SK-N-SH (cell line): ENCODE measurements at regions not wholly inside any gene's neighbourhood (a gene's known extent, or its start where the extent isn't known, plus 50 kb on each side); places are given as distances from the start of the nearest gene placed in this dataset.

Experiments used
- CTCF ChIA-PET: fragments of 300-600, 350-600 bp; formaldehyde crosslinking; extraction: SDS; loops from one replicate; lab custom pipeline; 2021; lab: Yijun Ruan, JAX
- POLR2A ChIA-PET: fragments of 350-600 bp; sonication (Branson Sonifier 250); formaldehyde crosslinking; extraction: SDS; loops from one replicate; lab custom pipeline; 2020; ENCODE audit warnings: antibody characterized with exemption, inconsistent platforms; lab: Yijun Ruan, JAX
- DNase-seq: peaks from one replicate; pipeline ENCODE4 v3.0.0; 2012
- H2AFZ ChIP-seq: fragments of 200-600 bp; sonication (generic); 2 replicates; pipeline ENCODE4 v1.8.1; 2016; ENCODE audit warnings: antibody characterized with exemption, mild to moderate bottlenecking, low read depth
- H3F3A ChIP-seq: fragments of 200-600 bp; sonication (generic); replicated peaks from 2 replicates; pipeline ENCODE3; 2016; ENCODE audit warnings: antibody characterized with exemption, mild to moderate bottlenecking; ENCODE audit not compliant: insufficient read depth
- H3K27ac ChIP-seq, 2 experiments: fragments of 200-500 bp in 1 of 2; fragments of 200-600 bp in 1 of 2; sonication (Bioruptor generic) in 1 of 2; sonication (generic), shearing (Covaris generic) in 1 of 2; 2 replicates each; pipeline versions ENCODE4 v1.5.1 to v1.6.1; 2014 to 2016; ENCODE audit warnings: low read depth in 2 of 2, inconsistent platforms in 1 of 2, low read length in 1 of 2, mild to moderate bottlenecking in 1 of 2, mixed read lengths in 1 of 2
- H3K27me3 ChIP-seq: fragments of 200-600 bp; sonication (generic), shearing (Covaris generic); 2 replicates; pipeline ENCODE4 v1.6.1; 2016; ENCODE audit warnings: mixed run types; ENCODE audit not compliant: insufficient read depth
- H3K36me3 ChIP-seq, 2 experiments: fragments of 200-500 bp in 1 of 2; fragments of 200-600 bp in 1 of 2; sonication (Bioruptor generic) in 1 of 2; sonication (generic) in 1 of 2; replicated peaks in 1 of 2; 2 replicates each; pipeline versions ENCODE3 to v1.5.1; 2014 to 2016; ENCODE audit warnings: low read length in 1 of 2, mild to moderate bottlenecking in 1 of 2; ENCODE audit not compliant: insufficient read depth in 2 of 2, control insufficient read depth in 1 of 2
- H3K4me1 ChIP-seq, 2 experiments: fragments of 200-500 bp in 1 of 2; fragments of 200-600 bp in 1 of 2; sonication (Bioruptor generic) in 1 of 2; sonication (generic), shearing (Covaris generic) in 1 of 2; 2 replicates each; pipeline versions ENCODE4 v1.5.1 to v1.6.1; 2014 to 2016; ENCODE audit warnings: low read depth in 1 of 2, low read length in 1 of 2, mixed run types in 1 of 2; ENCODE audit not compliant: insufficient read depth in 2 of 2, control insufficient read depth in 1 of 2
- H3K4me2 ChIP-seq: fragments of 200-600 bp; sonication (generic), shearing (Covaris generic); 2 replicates; pipeline ENCODE4 v1.6.1; 2017; ENCODE audit warnings: mixed run types
- H3K4me3 ChIP-seq, 2 experiments: fragments of 200-500 bp in 1 of 2; fragments of 200-600 bp in 1 of 2; sonication (Bioruptor generic) in 1 of 2; sonication (generic), shearing (Covaris generic) in 1 of 2; 2 replicates each; pipeline versions ENCODE4 v1.5.1 to v1.8.1; 2014 to 2016; ENCODE audit warnings: low read depth in 2 of 2, inconsistent platforms in 1 of 2, low read length in 1 of 2, mild to moderate bottlenecking in 1 of 2, mixed read lengths in 1 of 2, moderate library complexity in 1 of 2
- H3K79me2 ChIP-seq: fragments of 200-600 bp; sonication (generic); 2 replicates; pipeline ENCODE4 v1.8.1; 2017; ENCODE audit warnings: mild to moderate bottlenecking; ENCODE audit not compliant: insufficient read depth
- H3K9ac ChIP-seq: fragments of 200-600 bp; sonication (generic); 2 replicates; pipeline ENCODE4 v1.6.1; 2017; ENCODE audit warnings: mixed run types
- H3K9me2 ChIP-seq: fragments of 200-600 bp; sonication (generic); 2 replicates; pipeline ENCODE4 v1.6.1; 2017; ENCODE audit warnings: mixed run types
- H3K9me3 ChIP-seq: fragments of 200-600 bp; sonication (generic); 2 replicates; pipeline ENCODE4 v1.6.1; 2017; ENCODE audit warnings: mixed run types, mild to moderate bottlenecking, moderate library complexity
- H4K20me1 ChIP-seq: fragments of 200-600 bp; sonication (generic); 2 replicates; pipeline ENCODE4 v1.6.1; 2017; ENCODE audit warnings: mild to moderate bottlenecking, mixed run types; ENCODE audit not compliant: insufficient read depth
- CHD2 ChIP-seq: fragments of 150-350 bp; IDR thresholded peaks from 2 replicates; pipeline ENCODE4 v1.6.1; 2018; ENCODE audit warnings: low read length; ENCODE audit not compliant: partially characterized antibody
- CTCF ChIP-seq: fragments of 200-600 bp; sonication (generic); IDR thresholded peaks from 2 replicates; pipeline ENCODE4 v1.6.1; 2017; ENCODE audit warnings: antibody characterized with exemption, mild to moderate bottlenecking, moderate library complexity
- ELF1 ChIP-seq: IDR thresholded peaks from 2 replicates; pipeline ENCODE4 v1.4.0; 2012
- FOSL2 ChIP-seq: IDR thresholded peaks from 2 replicates; pipeline ENCODE4 v1.4.0; 2012; ENCODE audit warnings: low read depth, mild to moderate bottlenecking, moderate library complexity, borderline replicate concordance
- MAX ChIP-seq: IDR thresholded peaks from 2 replicates; pipeline ENCODE4 v1.4.0; 2012; ENCODE audit warnings: low read depth
- MEF2A ChIP-seq: IDR thresholded peaks from 2 replicates; pipeline ENCODE4 v1.4.0; 2012; ENCODE audit warnings: low read depth, borderline replicate concordance
- MXI1 ChIP-seq: IDR thresholded peaks from 2 replicates; pipeline ENCODE4 v1.6.1; 2012; ENCODE audit warnings: mild to moderate bottlenecking, low read depth, low read length, improper control_type of control experiment
- NFIC ChIP-seq: IDR thresholded peaks from 2 replicates; pipeline ENCODE4 v1.4.0; 2012; ENCODE audit warnings: borderline replicate concordance
- POLR2AphosphoS5 ChIP-seq: IDR thresholded peaks from 2 replicates; pipeline ENCODE4 v1.6.1; 2012; ENCODE audit warnings: low read depth, low read length
- RCOR1 ChIP-seq: fragments of 150-350 bp; IDR thresholded peaks from 2 replicates; pipeline ENCODE4 v1.6.1; 2017; ENCODE audit warnings: antibody characterized with exemption, low read length
- REST ChIP-seq: IDR thresholded peaks from 2 replicates; pipeline ENCODE4 v1.6.1; 2012; ENCODE audit warnings: mild to moderate bottlenecking, low read depth, low read length, moderate library complexity
- SIN3A ChIP-seq: IDR thresholded peaks from 2 replicates; pipeline ENCODE4 v1.6.1; 2012; ENCODE audit warnings: low read depth, mild to moderate bottlenecking, low read length, moderate library complexity, borderline replicate concordance
- TAF1 ChIP-seq: IDR thresholded peaks from 2 replicates; pipeline ENCODE4 v1.6.1; 2012; ENCODE audit warnings: low read depth, mild to moderate bottlenecking, low read length, moderate library complexity, borderline replicate concordance
- TCF12 ChIP-seq: IDR thresholded peaks from 2 replicates; pipeline ENCODE4 v1.4.0; 2012
- WGBS: methylation state at CpG from one replicate; pipeline ENCODE4 v1.1.6; 2017; ENCODE audit warnings: low lambda C conversion rate; 5-methylcytosine and 5-hydroxymethylcytosine counted together
- TF ChIP-seq, protein P1 (sequence below): IDR thresholded peaks from 2 replicates; pipeline ENCODE4; 2012

DNA sequence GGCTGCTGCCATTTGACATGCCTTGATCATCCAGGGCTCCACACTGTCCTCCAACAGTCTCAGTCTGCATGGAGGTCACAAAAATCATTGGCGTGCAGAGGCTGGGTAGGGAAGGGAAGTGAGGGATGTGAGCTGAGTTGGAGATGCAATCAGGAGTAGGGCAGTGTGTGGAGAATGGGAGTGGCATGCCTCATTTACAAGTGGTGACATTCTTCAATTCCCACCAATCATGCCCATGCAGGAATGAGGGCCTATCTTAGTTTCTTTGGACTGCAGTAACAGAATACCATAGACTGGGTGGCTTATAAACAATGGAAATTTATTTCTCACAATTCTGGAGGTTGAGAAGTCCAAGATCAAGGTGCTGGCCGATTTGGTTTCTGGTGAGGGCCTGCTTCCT lies 94.9 kb upstream of the PJA1 start:
- Histone ChIP-seq H2AFZ (no peak overlapping the region), H3K9me3 (no peaks in the 10 kb centered on the region), H3K4me3 (no peak overlapping the region), H3K9me2 (no peaks in the 10 kb centered on the region), H3K9ac (no peak overlapping the region)
- DNase-seq = no peak
- POLR2A ChIA-PET = no interaction called here
- TF ChIP-seq CHD2 (no peak), RCOR1 (no peak), MEF2A (no peak), ELF1 (no peak), CTCF (no peak), MXI1 (no peak), TAF1 (no peak), NFIC (no peak), POLR2AphosphoS5 (no peak), MAX (no peak), SIN3A (no peak), TCF12 (no peak), FOSL2 (no peak), REST (no peak)
- TF ChIP-seq, protein P1, sequence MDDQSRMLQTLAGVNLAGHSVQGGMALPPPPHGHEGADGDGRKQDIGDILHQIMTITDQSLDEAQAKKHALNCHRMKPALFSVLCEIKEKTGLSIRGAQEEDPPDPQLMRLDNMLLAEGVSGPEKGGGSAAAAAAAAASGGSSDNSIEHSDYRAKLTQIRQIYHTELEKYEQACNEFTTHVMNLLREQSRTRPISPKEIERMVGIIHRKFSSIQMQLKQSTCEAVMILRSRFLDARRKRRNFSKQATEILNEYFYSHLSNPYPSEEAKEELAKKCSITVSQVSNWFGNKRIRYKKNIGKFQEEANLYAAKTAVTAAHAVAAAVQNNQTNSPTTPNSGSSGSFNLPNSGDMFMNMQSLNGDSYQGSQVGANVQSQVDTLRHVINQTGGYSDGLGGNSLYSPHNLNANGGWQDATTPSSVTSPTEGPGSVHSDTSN = no peak
- TF ChIP-seq, all 33 proteins: peak for 0
- CTCF ChIA-PET = no interaction called here
- H3K79me2 ChIP-seq = no peaks in the 10 kb centered on the region
- H3K27ac ChIP-seq = no peak overlapping the region
- peaks cover 33% of the 10 kb centered on the region; the same call in 1 of the 2 replicates for H3K27me3 ChIP-seq
- H3F3A ChIP-seq = no peaks in the 10 kb centered on the region
- 6% methylated on average over 2 of the region's 2 CpGs for WGBS
- peaks cover 0 to 5% of the 10 kb centered on the region in 2 experiments; a peak in 1 of 4 replicates for H3K4me1 ChIP-seq
- no peaks in the 10 kb centered on the region for H3K36me3 ChIP-seq
- H3K4me2 ChIP-seq = no peak overlapping the region
- no peaks in the 10 kb centered on the region for H4K20me1 ChIP-seq
